Breast epithelium (tissue), 4 donors: ENCODE measurements at regions not wholly inside any gene's neighbourhood (a gene's known extent, or its start where the extent isn't known, plus 50 kb on each side); places are given as distances from the start of the nearest gene placed in this dataset.

Experiments used
- DNase-seq, 2 donors: peaks; one replicate each; pipeline ENCODE4 v3.0.0-alpha.2; 2019; ENCODE audit warnings: low spot score in 2 of 2
- H3K27ac ChIP-seq, 2 donors: fragments of 200-600 bp; sonication (generic) in 1 of 2; one replicate each; pipeline ENCODE4 v1.5.1; 2016 to 2019; ENCODE audit warnings: mild to moderate bottlenecking in 1 of 2
- H3K27me3 ChIP-seq, 2 donors: fragments of 200-600 bp; sonication (generic) in 1 of 2; one replicate each; pipeline versions ENCODE4 v1.5.1 to v1.6.0; 2017 to 2019; ENCODE audit warnings: control low read depth in 1 of 2, mild to moderate bottlenecking in 1 of 2
- H3K36me3 ChIP-seq: fragments of 200-600 bp; one replicate; pipeline ENCODE4 v1.5.1; 2019
- H3K4me1 ChIP-seq, 2 donors: fragments of 200-600 bp; sonication (generic); one replicate each; pipeline ENCODE4 v1.5.1; 2016 to 2019; ENCODE audit warnings: control low read depth in 1 of 2
- H3K4me3 ChIP-seq, 3 donors: fragments of 200-600 bp; sonication (generic); 1 replicate in 2 of 3; 2 replicates in 1 of 3; pipeline ENCODE4 v1.5.1; 2016 to 2019; ENCODE audit warnings: mild to moderate bottlenecking in 3 of 3, moderate library complexity in 2 of 3
- H3K9me3 ChIP-seq, 2 donors: fragments of 200-600 bp; sonication (generic) in 1 of 2; one replicate each; pipeline ENCODE4 v1.5.1; 2016 to 2019; ENCODE audit warnings: control low read depth in 1 of 2
- POLR2A ChIP-seq: fragments of 450-650 bp; IDR thresholded peaks from one replicate; pipeline ENCODE4 v1.6.1; 2016; ENCODE audit warnings: antibody characterized with exemption, mild to moderate bottlenecking, moderate library complexity
- POLR2AphosphoS5 ChIP-seq, 3 donors: sonication (generic); formaldehyde crosslinking; IDR thresholded peaks; one replicate each; pipeline ENCODE4 v1.6.1; 2017; ENCODE audit warnings: antibody characterized with exemption in 3 of 3
- intact Hi-C: fragments of 100-400 bp; cut with DNase I; formaldehyde crosslinking; loops from one replicate; pipeline ENCODE4 v1.15.1; 2023; ENCODE audit warnings: low total_unique reads
- TF ChIP-seq, protein P1 (sequence below), 3 donors: fragments of 450-650 bp; IDR thresholded peaks; one replicate each; pipeline ENCODE4 v1.5.1; 2016 to 2017; ENCODE audit warnings: antibody characterized with exemption in 3 of 3, mild to moderate bottlenecking in 3 of 3, moderate library complexity in 3 of 3

DNA sequence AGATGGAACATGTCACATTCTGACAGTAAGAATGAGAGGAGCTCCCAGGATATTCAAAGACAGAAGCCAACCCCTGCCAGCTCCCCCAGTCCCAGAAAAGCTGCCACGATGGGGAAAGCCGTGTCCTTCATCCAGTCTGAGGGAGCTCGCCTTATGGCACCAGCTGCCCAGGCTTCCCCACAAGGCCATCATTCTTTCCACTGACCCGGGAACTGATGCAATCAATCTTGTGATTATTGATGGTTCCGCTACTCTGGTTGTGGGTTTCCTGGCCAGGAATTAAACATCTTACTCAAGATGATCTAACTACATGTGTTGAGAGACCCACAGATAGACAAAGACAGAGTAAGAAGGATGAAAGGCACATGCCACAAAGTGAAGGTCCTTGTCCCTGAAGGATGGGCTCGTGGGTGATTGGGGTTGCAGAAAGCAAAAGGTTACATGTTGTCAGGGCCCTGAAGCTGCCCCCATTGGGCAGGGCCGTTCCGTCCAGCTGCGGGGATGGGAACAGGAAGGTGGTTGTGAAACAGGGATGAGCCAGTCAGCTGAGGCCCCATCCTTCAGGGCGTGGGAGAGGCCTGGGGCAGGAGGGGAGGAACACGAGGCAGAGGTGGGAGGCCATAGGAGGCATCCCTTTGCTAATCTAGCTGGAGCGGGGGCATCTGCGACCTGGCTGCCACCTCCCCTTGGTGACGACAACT is 127.6 kb downstream of the OAT start:
- Histone ChIP-seq H3K4me3 (no peak overlapping the region), H3K27ac (peak overlapping the region in 1 of 2 donors; percentile 43), H3K27me3 (no peaks in the 10 kb centered on the region), H3K9me3 (no peaks in the 10 kb centered on the region), H3K4me1 (no peaks in the 10 kb centered on the region), H3K36me3 (no peaks in the 10 kb centered on the region)
- TF ChIP-seq, protein P1, sequence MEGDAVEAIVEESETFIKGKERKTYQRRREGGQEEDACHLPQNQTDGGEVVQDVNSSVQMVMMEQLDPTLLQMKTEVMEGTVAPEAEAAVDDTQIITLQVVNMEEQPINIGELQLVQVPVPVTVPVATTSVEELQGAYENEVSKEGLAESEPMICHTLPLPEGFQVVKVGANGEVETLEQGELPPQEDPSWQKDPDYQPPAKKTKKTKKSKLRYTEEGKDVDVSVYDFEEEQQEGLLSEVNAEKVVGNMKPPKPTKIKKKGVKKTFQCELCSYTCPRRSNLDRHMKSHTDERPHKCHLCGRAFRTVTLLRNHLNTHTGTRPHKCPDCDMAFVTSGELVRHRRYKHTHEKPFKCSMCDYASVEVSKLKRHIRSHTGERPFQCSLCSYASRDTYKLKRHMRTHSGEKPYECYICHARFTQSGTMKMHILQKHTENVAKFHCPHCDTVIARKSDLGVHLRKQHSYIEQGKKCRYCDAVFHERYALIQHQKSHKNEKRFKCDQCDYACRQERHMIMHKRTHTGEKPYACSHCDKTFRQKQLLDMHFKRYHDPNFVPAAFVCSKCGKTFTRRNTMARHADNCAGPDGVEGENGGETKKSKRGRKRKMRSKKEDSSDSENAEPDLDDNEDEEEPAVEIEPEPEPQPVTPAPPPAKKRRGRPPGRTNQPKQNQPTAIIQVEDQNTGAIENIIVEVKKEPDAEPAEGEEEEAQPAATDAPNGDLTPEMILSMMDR (IDR thresholded peaks at IDR 0.05) = no peak
- TF ChIP-seq POLR2AphosphoS5 (IDR thresholded peaks at IDR 0.05) = no peak
- TF ChIP-seq POLR2A = no peak
- peak in 1 of 2 donors; percentile 33 for DNase-seq
- intact Hi-C loops = no loop called here

DNA sequence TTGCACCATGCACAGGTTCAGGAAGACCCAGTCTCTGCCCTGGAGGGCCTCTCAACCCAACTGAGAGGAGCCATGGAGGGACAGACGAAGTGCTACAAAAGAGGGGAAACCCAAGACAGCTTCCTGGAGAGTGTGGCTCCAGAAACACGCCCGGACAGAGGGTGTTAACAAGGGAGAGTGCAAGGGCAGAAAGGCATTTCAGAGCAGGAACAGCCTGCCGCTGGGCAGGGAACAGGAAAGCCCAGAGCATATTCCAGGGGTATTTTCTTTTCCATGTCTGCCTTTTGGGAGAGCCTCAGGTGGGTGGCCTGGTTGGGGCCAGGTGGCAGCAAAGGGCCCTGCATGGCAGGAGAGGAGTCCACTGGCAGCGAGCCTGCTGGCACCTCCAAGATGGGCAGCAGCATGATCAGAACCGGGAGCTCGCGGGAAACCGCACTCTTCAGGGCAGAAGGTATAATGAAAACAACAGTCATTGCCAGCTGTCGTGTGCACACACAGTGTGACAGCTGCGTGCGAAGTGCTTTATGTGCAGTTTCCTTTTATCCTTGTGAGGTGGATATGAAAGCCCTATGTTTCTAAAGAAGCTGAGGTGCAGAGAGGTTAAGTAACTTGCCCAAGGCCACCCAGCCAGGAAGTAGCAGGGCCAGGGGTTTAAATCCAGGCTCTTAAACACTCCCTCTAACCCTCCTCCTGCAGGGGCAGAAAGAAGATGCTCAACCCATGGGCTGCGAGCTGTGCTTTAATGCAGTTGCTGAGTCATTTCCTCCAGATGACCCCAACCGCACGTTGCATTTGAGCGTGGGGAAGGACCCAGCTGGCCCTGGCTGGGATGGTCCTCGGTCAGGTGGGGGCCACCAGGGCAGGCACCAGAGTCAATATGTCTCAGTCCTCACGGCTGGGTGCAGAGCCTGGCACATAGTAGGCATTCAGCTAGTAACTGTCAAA is 128.6 kb downstream of the OAT start:
- intact Hi-C loops = no loop called here
- no peak for TF ChIP-seq POLR2A
- TF ChIP-seq POLR2AphosphoS5 (IDR thresholded peaks at IDR 0.05) = no peak
- TF ChIP-seq, protein P1 (IDR thresholded peaks at IDR 0.05) = no peak
- Histone ChIP-seq H3K36me3 (no peaks in the 10 kb centered on the region), H3K27me3 (no peaks in the 10 kb centered on the region), H3K9me3 (no peaks in the 10 kb centered on the region), H3K4me1 (no peaks in the 10 kb centered on the region), H3K27ac (no peak overlapping the region), H3K4me3 (no peak overlapping the region)
- peak in 1 of 2 donors; percentile 45 for DNase-seq

DNA sequence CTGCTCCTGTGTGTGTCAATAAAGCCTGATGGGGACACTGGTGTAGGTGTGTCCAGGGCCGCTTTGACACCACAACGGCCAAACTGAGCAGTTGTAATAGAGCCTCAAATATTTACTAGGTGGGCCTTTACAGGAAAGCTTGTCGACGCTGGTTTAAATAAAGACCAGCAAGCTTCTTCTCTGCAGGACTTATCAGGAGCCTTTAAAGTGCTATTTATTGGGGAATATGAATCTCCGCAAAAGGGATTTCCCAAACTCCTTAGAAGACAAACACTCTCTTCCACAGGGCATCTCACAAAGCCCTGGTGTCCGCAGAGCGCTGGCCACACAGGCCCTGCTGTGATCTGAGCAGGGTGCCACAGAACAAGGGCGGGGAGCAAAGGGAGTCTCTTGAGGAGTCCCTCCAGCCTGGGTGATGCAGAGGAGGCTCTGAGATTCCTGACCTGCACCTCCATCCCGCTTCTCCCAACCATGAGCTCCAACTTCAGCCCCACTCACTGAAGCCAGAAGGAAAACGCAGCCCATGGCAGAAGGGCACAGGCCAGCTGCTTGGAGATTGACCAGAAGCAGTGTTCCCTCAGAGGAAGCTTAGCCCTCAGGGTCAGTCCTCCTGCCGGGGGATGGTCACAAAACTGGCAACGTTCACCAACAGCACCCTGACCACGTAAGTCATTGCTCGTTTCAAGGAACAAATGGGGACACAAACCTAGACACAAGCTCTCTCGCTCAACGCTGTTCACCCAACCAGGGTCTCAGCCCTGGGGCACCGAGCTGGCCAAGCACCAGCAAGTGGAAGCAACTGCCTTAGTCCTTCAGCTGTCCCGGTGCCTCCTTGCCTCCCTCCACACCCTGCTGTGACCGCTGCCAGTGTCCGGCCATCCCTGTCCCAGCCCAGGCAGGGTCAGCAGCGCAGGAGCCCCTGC is 129.5 kb downstream of the OAT start:
- TF ChIP-seq, protein P1 (IDR thresholded peaks at IDR 0.05) = no peak
- TF ChIP-seq POLR2AphosphoS5 (IDR thresholded peaks at IDR 0.05) = no peak
- no peak for TF ChIP-seq POLR2A
- Histone ChIP-seq H3K27ac (no peak overlapping the region), H3K9me3 (no peaks in the 10 kb centered on the region), H3K4me1 (no peaks in the 10 kb centered on the region), H3K27me3 (no peaks in the 10 kb centered on the region), H3K36me3 (no peaks in the 10 kb centered on the region), H3K4me3 (no peak overlapping the region)
- DNase-seq = peak in 1 of 2 donors; percentile 45
- intact Hi-C loops = no loop called here

DNA sequence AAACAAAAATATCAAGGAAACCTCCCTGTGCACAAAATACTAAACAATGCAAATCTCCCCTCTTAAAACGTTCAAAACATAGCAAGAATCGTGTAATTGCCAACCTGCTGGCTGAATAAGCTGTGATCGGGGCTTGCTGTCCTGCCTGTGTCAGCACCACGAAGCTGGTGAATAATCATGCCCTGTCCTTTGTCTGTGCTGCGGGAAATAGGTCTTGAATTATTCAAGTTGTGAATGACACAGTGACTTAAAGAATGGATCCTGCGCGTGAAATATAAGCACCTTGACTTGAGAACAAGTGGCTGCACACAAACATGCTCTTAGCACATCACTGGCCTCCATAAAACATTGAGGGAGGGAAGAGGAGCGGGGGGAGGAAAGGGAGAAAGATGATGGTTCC is 130.2 kb downstream of the OAT start:
- peak in 1 of 2 donors; percentile 6 for DNase-seq
- H3K4me3 ChIP-seq = no peak overlapping the region
- H3K4me1 ChIP-seq = no peaks in the 10 kb centered on the region
- H3K27ac ChIP-seq = no peak overlapping the region
- H3K27me3 ChIP-seq = no peaks in the 10 kb centered on the region
- TF ChIP-seq POLR2A (no peak), POLR2AphosphoS5 (IDR thresholded peaks at IDR 0.05) (no peak)
- TF ChIP-seq, protein P1 (IDR thresholded peaks at IDR 0.05) = no peak
- intact Hi-C loops = no loop called here
- no peaks in the 10 kb centered on the region for H3K9me3 ChIP-seq
- no peaks in the 10 kb centered on the region for H3K36me3 ChIP-seq
